Panc1 (cell line): ENCODE measurements at regions not wholly inside any gene's neighbourhood (a gene's known extent, or its start where the extent isn't known, plus 50 kb on each side); places are given as distances from the start of the nearest gene placed in this dataset.

ENCODE experiments used
- ATAC-seq: fragments of 200-7000 bp; cut with Tn5 transposase; 2 replicates; pipeline ENCODE4 v1.9.1; 2020; ENCODE audit warnings: mild to moderate bottlenecking, moderate library complexity
- BruUV-seq: library from RNA; stranded (reverse); fragments of 400-500 nt; replicated peaks from 2 replicates; lab custom pipeline; 2021; lab: Mats Ljungman, UMichigan
- CTCF ChIA-PET: fragments of 300-600 bp; sonication (Branson Sonifier 250); formaldehyde crosslinking; loops from one replicate; lab custom pipeline; 2022; ENCODE audit warnings: antibody characterized with exemption; lab: Charles Lee
- POLR2A ChIA-PET: fragments of 300-600 bp; sonication (Branson Sonifier 250); formaldehyde crosslinking; loops from one replicate; lab custom pipeline; 2022; ENCODE audit warnings: antibody characterized with exemption; lab: Charles Lee
- DNase-seq: peaks from one replicate; pipeline ENCODE4 v3.0.0-alpha.2; 2010; ENCODE audit warnings: low read depth, low spot score
- H3K27ac ChIP-seq: 2 replicates; pipeline ENCODE4 v1.5.1; 2011; ENCODE audit warnings: mild to moderate bottlenecking, low read length, inconsistent platforms
- H3K27me3 ChIP-seq: fragments of 200-500 bp; sonication (Bioruptor generic); 2 replicates; pipeline ENCODE4 v1.6.0; 2014; ENCODE audit warnings: low read length, inconsistent platforms; ENCODE audit not compliant: control insufficient read depth, insufficient read depth
- H3K36me3 ChIP-seq: fragments of 200-500 bp; sonication (Bioruptor generic); 2 replicates; pipeline ENCODE4 v1.5.1; 2014; ENCODE audit warnings: inconsistent platforms, mild to moderate bottlenecking, low read length, moderate library complexity; ENCODE audit not compliant: control insufficient read depth, insufficient read depth
- H3K4me1 ChIP-seq: 2 replicates; pipeline ENCODE4 v1.5.1; 2011; ENCODE audit warnings: inconsistent platforms, mild to moderate bottlenecking, low read length, moderate library complexity; ENCODE audit not compliant: control insufficient read depth, insufficient read depth
- H3K4me3 ChIP-seq, 2 experiments: 2 replicates each; pipeline ENCODE4 v1.5.1; 2011 to 2012; ENCODE audit warnings: low read depth in 2 of 2, low read length in 2 of 2, mild to moderate bottlenecking in 2 of 2, inconsistent platforms in 1 of 2, moderate library complexity in 1 of 2
- H3K9me3 ChIP-seq: fragments of 200-500 bp; sonication (Bioruptor generic); 2 replicates; pipeline ENCODE4 v1.5.1; 2014; ENCODE audit warnings: low read depth, mild to moderate bottlenecking, inconsistent platforms, low read length, moderate library complexity; ENCODE audit not compliant: control insufficient read depth, insufficient read depth
- CTCF ChIP-seq: fragments of 450-650 bp; IDR thresholded peaks from 2 replicates; pipeline ENCODE4 v1.5.1; 2017; ENCODE audit warnings: mild to moderate bottlenecking
- POLR2AphosphoS5 ChIP-seq: IDR thresholded peaks from 2 replicates; pipeline ENCODE4 v1.6.1; 2012; ENCODE audit warnings: mild to moderate bottlenecking, low read depth, low read length, moderate library complexity
- SIN3A ChIP-seq: IDR thresholded peaks from 2 replicates; pipeline ENCODE4 v1.6.1; 2012; ENCODE audit warnings: low read depth, mild to moderate bottlenecking, low read length, moderate library complexity, borderline replicate concordance; ENCODE audit not compliant: insufficient read depth
- TCF7L2 ChIP-seq: IDR thresholded peaks from 2 replicates; pipeline ENCODE4 v1.6.1; 2011; ENCODE audit warnings: mild to moderate bottlenecking, low read depth, low read length, inconsistent platforms
- in situ Hi-C: cut with HindIII; loops from 2 replicates; pipeline ENCODE4 v1.10.0; 2016; ENCODE audit warnings: low sequenced_read_pairs, low pct_unique_long_range_greater_than_20kb
- intact Hi-C: fragments of 100-400 bp; cut with micrococcal nuclease; formaldehyde crosslinking; loops from one replicate; pipeline ENCODE4 v1.10.0; 2022; ENCODE audit not compliant: unreplicated experiment
- TF ChIP-seq, protein P1 (sequence below), 2 experiments: IDR thresholded peaks; 2 replicates each; pipeline ENCODE4 v1.6.1; 2011 to 2012; ENCODE audit warnings: low read depth in 2 of 2, control low read depth in 1 of 2, low read length in 1 of 2, mild to moderate bottlenecking in 1 of 2, moderate library complexity in 1 of 2; ENCODE audit not compliant: insufficient read depth in 1 of 2

DNA sequence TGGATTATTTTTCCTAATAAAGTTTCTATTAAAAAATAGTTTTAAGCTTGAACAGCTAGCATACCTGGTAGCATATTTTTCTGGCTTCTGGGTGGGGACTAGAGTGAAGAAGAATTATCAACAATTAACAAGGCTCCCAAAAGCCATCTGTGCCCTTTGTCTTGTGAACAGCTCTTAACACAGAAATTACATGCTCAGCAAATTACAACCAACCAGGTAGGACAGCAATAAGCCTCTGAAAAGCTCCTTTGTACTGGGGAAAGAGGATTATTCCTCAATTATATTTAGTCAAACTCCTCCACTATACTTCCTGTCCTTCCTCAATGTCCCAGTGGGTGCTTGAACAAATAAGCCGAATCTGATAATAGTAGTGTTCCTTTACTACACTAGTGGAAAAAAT is 162.8 kb downstream of the RAB38 start:
- no peak overlapping the region for H3K4me3 ChIP-seq
- no peak overlapping the region for H3K27ac ChIP-seq
- POLR2A ChIA-PET = no interaction called here
- H3K27me3 ChIP-seq = no peaks in the 10 kb centered on the region; the same call in 1 of the 2 replicates
- CTCF ChIA-PET = no interaction called here
- intact Hi-C loops (no loop called here), in situ Hi-C loops (no loop called here)
- ATAC-seq (no peak), DNase-seq (no peak)
- no peak for TF ChIP-seq SIN3A
- TF ChIP-seq, protein P1, sequence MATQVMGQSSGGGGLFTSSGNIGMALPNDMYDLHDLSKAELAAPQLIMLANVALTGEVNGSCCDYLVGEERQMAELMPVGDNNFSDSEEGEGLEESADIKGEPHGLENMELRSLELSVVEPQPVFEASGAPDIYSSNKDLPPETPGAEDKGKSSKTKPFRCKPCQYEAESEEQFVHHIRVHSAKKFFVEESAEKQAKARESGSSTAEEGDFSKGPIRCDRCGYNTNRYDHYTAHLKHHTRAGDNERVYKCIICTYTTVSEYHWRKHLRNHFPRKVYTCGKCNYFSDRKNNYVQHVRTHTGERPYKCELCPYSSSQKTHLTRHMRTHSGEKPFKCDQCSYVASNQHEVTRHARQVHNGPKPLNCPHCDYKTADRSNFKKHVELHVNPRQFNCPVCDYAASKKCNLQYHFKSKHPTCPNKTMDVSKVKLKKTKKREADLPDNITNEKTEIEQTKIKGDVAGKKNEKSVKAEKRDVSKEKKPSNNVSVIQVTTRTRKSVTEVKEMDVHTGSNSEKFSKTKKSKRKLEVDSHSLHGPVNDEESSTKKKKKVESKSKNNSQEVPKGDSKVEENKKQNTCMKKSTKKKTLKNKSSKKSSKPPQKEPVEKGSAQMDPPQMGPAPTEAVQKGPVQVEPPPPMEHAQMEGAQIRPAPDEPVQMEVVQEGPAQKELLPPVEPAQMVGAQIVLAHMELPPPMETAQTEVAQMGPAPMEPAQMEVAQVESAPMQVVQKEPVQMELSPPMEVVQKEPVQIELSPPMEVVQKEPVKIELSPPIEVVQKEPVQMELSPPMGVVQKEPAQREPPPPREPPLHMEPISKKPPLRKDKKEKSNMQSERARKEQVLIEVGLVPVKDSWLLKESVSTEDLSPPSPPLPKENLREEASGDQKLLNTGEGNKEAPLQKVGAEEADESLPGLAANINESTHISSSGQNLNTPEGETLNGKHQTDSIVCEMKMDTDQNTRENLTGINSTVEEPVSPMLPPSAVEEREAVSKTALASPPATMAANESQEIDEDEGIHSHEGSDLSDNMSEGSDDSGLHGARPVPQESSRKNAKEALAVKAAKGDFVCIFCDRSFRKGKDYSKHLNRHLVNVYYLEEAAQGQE (IDR thresholded peaks at IDR 0.05; ENCODE audit: insufficient read depth in 1 of 2, low read depth in 2 of 2, low read length in 1 of 2) = no peak
- no peak for TF ChIP-seq POLR2AphosphoS5
- no peak for TF ChIP-seq CTCF
- TF ChIP-seq TCF7L2 = no peak
- H3K9me3 ChIP-seq = no peaks in the 10 kb centered on the region
- no peaks in the 10 kb centered on the region for H3K36me3 ChIP-seq
- H3K4me1 ChIP-seq = no peaks in the 10 kb centered on the region
- no TSS peak for BruUV-seq

GRCh38 chr11:87976009-87976408 is 199.2 kb downstream of the RAB38 start:
- no TSS peak for BruUV-seq
- H3K36me3 ChIP-seq = no peaks in the 10 kb centered on the region
- CTCF ChIA-PET = no interaction called here
- in situ Hi-C loops = no loop called here
- intact Hi-C loops = no loop called here
- POLR2A ChIA-PET = no interaction called here
- H3K27ac ChIP-seq = no peak overlapping the region
- ATAC-seq (no peak), DNase-seq (no peak)
- no peaks in the 10 kb centered on the region for H3K27me3 ChIP-seq
- TF ChIP-seq SIN3A (no peak), CTCF (no peak), POLR2AphosphoS5 (no peak), TCF7L2 (no peak)
- TF ChIP-seq, protein P1 (IDR thresholded peaks at IDR 0.05; ENCODE audit: insufficient read depth in 1 of 2, low read depth in 2 of 2, low read length in 1 of 2) = no peak
- H3K9me3 ChIP-seq = no peaks in the 10 kb centered on the region
- no peak overlapping the region for H3K4me3 ChIP-seq
- no peaks in the 10 kb centered on the region for H3K4me1 ChIP-seq
